Kidney (tissue), 13 donors: ENCODE measurements at regions not wholly inside any gene's neighbourhood (a gene's known extent, or its start where the extent isn't known, plus 50 kb on each side); places are given as distances from the start of the nearest gene placed in this dataset.

Experiments
- DNase-seq, 5 donors: peaks; one replicate each; pipeline ENCODE4 v3.0.0-alpha.2; 2013 to 2020
- FAIRE-seq: peaks from 2 replicates; lab custom pipeline; 2012; peaks lifted over from hg19 to GRCh38; lab: Jason Lieb, UNC
- H3K27ac ChIP-seq, 2 donors: one replicate each; pipeline ENCODE4 v1.7.0; 2013; ENCODE audit warnings: low read depth in 2 of 2, low read length in 2 of 2, inconsistent platforms in 1 of 2
- H3K27me3 ChIP-seq: one replicate; pipeline ENCODE4 v1.7.1; 2013; ENCODE audit warnings: low read length, inconsistent platforms; ENCODE audit not compliant: control insufficient read depth, insufficient read depth
- H3K36me3 ChIP-seq, 3 donors: one replicate each; pipeline versions ENCODE4 v1.7.0 to v1.7.1; 2013; ENCODE audit warnings: low read length in 3 of 3, control low read depth in 1 of 3, inconsistent platforms in 1 of 3; ENCODE audit not compliant: insufficient read depth in 3 of 3, control insufficient read depth in 2 of 3
- H3K4me1 ChIP-seq, 3 donors: one replicate each; pipeline versions ENCODE4 v1.7.0 to v1.7.1; 2013; ENCODE audit warnings: low read length in 3 of 3, inconsistent platforms in 1 of 3, low read depth in 1 of 3; ENCODE audit not compliant: control insufficient read depth in 2 of 3, insufficient read depth in 2 of 3
- H3K4me3 ChIP-seq, 3 donors: one replicate each; pipeline versions ENCODE4 v1.7.0 to v1.8.1; 2013; ENCODE audit warnings: low read length in 3 of 3, control low read depth in 1 of 3, inconsistent platforms in 1 of 3
- H3K9ac ChIP-seq, 3 donors: one replicate each; pipeline versions ENCODE4 v1.7.0 to v1.7.1; 2013; ENCODE audit warnings: low read length in 3 of 3, control low read depth in 1 of 3, inconsistent platforms in 1 of 3
- H3K9me3 ChIP-seq, 3 donors: one replicate each; pipeline versions ENCODE4 v1.7.0 to v1.7.1; 2013; ENCODE audit warnings: low read length in 3 of 3, control low read depth in 1 of 3, inconsistent platforms in 1 of 3; ENCODE audit not compliant: control insufficient read depth in 2 of 3, insufficient read depth in 1 of 3
- intact Hi-C: fragments of 100-400 bp; cut with DNase I; formaldehyde crosslinking; loops from one replicate; pipeline ENCODE4 v1.11.1; 2022
- TF ChIP-seq, protein P1 (sequence below): IDR thresholded peaks from 3 replicates; pipeline ENCODE4 v1.5.1; 2012; ENCODE audit warnings: mild to moderate bottlenecking, moderate library complexity, borderline replicate concordance; ENCODE audit not compliant: insufficient read depth; ENCODE audit errors: extremely low read depth
- donor health status: control.
- donor health status: control.
- donor health status: control.
- donor health status: control.
- donor health status: control.
- donor health status: DM: yes; HTN: yes; CAD: no.
- donor health status: Normal renal cell carcinoma (clear cell type).

GRCh38 chr1:90854397-90854924, 137.4 kb upstream of the BARHL2 start:
- Histone ChIP-seq H3K4me1 (peaks cover 0 to 2% (median 0%) of the 10 kb centered on the region in 3 donors), H3K9ac (no peak overlapping the region), H3K36me3 (no peaks in the 10 kb centered on the region), H3K27ac (no peak overlapping the region), H3K9me3 (no peaks in the 10 kb centered on the region), H3K4me3 (no peak overlapping the region), H3K27me3 (peaks cover 17% of the 10 kb centered on the region)
- DNase-seq: peak in 1 of 5 donors; percentile 27
- intact Hi-C loops: no loop called here
- FAIRE-seq: no peak
- TF ChIP-seq, protein P1, sequence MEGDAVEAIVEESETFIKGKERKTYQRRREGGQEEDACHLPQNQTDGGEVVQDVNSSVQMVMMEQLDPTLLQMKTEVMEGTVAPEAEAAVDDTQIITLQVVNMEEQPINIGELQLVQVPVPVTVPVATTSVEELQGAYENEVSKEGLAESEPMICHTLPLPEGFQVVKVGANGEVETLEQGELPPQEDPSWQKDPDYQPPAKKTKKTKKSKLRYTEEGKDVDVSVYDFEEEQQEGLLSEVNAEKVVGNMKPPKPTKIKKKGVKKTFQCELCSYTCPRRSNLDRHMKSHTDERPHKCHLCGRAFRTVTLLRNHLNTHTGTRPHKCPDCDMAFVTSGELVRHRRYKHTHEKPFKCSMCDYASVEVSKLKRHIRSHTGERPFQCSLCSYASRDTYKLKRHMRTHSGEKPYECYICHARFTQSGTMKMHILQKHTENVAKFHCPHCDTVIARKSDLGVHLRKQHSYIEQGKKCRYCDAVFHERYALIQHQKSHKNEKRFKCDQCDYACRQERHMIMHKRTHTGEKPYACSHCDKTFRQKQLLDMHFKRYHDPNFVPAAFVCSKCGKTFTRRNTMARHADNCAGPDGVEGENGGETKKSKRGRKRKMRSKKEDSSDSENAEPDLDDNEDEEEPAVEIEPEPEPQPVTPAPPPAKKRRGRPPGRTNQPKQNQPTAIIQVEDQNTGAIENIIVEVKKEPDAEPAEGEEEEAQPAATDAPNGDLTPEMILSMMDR: no peak

GRCh38 chr1:90851711-90852050, 134.6 kb upstream of the BARHL2 start:
- peaks cover 0 to 2% (median 0%) of the 10 kb centered on the region in 3 donors for H3K4me1 ChIP-seq
- FAIRE-seq: no peak
- peaks cover 17% of the 10 kb centered on the region for H3K27me3 ChIP-seq
- H3K9me3 ChIP-seq: no peaks in the 10 kb centered on the region
- H3K4me3 ChIP-seq: peak overlapping the region; percentile 44 to 63 (median 54)
- H3K27ac ChIP-seq: no peak overlapping the region
- H3K36me3 ChIP-seq: no peaks in the 10 kb centered on the region
- DNase-seq: no peak
- peak overlapping the region in 1 of 3 donors; percentile 2 for H3K9ac ChIP-seq
- TF ChIP-seq, protein P1: no peak
- intact Hi-C loops: no loop called here

- peak overlapping the region in 2 of 3 donors; percentile 41 to 55 for H3K9ac ChIP-seq
- H3K27ac ChIP-seq: no peak overlapping the region
- H3K9me3 ChIP-seq: no peaks in the 10 kb centered on the region
- TF ChIP-seq, protein P1: peak; percentile 57
- FAIRE-seq: no peak
- peaks cover 17% of the 10 kb centered on the region for H3K27me3 ChIP-seq
- no peaks in the 10 kb centered on the region for H3K36me3 ChIP-seq
- DNase-seq: peak; percentile 79 to 93 (median 86)
- intact Hi-C loops: no loop called here
- peak overlapping the region; percentile 42 to 74 (median 72) for H3K4me3 ChIP-seq
- peaks cover 0 to 2% (median 0%) of the 10 kb centered on the region in 3 donors for H3K4me1 ChIP-seq
Measured at GRCh38 chr1:90850898-90851710, 134.0 kb upstream of the BARHL2 start.
